ENCODE measurements at regions not wholly inside any gene's neighbourhood (a gene's known extent, or its start where the extent isn't known, plus 50 kb on each side); places are given as distances from the start of the nearest gene placed in this dataset.

DNA sequence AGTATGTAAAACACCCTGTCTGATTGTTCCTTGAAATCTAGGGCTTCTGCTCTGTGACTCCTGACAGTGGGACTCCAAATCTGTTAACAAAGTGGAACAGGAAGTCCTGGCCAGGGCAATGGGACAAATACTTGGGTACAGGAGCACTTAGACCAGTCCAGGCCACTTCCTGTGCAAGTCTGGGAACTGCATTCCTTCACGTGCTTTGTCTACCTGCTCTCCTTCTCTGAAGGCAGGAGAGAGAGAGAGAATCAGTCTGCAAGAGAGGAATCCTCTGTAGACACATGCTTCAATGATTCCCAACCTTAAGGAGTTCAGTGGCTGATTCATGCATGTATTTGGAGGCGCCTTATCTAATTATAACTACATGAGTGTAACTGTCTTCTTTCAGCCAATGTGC is 530.2 kb downstream of the GATA3 start:
- TF ChIP-seq, protein P1, sequence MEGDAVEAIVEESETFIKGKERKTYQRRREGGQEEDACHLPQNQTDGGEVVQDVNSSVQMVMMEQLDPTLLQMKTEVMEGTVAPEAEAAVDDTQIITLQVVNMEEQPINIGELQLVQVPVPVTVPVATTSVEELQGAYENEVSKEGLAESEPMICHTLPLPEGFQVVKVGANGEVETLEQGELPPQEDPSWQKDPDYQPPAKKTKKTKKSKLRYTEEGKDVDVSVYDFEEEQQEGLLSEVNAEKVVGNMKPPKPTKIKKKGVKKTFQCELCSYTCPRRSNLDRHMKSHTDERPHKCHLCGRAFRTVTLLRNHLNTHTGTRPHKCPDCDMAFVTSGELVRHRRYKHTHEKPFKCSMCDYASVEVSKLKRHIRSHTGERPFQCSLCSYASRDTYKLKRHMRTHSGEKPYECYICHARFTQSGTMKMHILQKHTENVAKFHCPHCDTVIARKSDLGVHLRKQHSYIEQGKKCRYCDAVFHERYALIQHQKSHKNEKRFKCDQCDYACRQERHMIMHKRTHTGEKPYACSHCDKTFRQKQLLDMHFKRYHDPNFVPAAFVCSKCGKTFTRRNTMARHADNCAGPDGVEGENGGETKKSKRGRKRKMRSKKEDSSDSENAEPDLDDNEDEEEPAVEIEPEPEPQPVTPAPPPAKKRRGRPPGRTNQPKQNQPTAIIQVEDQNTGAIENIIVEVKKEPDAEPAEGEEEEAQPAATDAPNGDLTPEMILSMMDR (IDR thresholded peaks at IDR 0.05) = no peak
- no peak for TF ChIP-seq EZH2phosphoT487 (IDR thresholded peaks at IDR 0.05)

Measured in neural progenitor cell (in vitro differentiated cells).